SK-N-SH (cell line): ENCODE measurements at regions not wholly inside any gene's neighbourhood (a gene's known extent, or its start where the extent isn't known, plus 50 kb on each side); places are given as distances from the start of the nearest gene placed in this dataset.

Experiments used
- CTCF ChIA-PET: fragments of 300-600, 350-600 bp; formaldehyde crosslinking; extraction: SDS; loops from one replicate; lab custom pipeline; 2021; lab: Yijun Ruan, JAX
- POLR2A ChIA-PET: fragments of 350-600 bp; sonication (Branson Sonifier 250); formaldehyde crosslinking; extraction: SDS; loops from one replicate; lab custom pipeline; 2020; ENCODE audit warnings: antibody characterized with exemption, inconsistent platforms; lab: Yijun Ruan, JAX
- DNase-seq: peaks from one replicate; pipeline ENCODE4 v3.0.0; 2012
- H2AFZ ChIP-seq: fragments of 200-600 bp; sonication (generic); 2 replicates; pipeline ENCODE4 v1.8.1; 2016; ENCODE audit warnings: antibody characterized with exemption, mild to moderate bottlenecking, low read depth
- H3F3A ChIP-seq: fragments of 200-600 bp; sonication (generic); replicated peaks from 2 replicates; pipeline ENCODE3; 2016; ENCODE audit warnings: antibody characterized with exemption, mild to moderate bottlenecking; ENCODE audit not compliant: insufficient read depth
- H3K27ac ChIP-seq, 2 experiments: fragments of 200-500 bp in 1 of 2; fragments of 200-600 bp in 1 of 2; sonication (Bioruptor generic) in 1 of 2; sonication (generic), shearing (Covaris generic) in 1 of 2; 2 replicates each; pipeline versions ENCODE4 v1.5.1 to v1.6.1; 2014 to 2016; ENCODE audit warnings: low read depth in 2 of 2, inconsistent platforms in 1 of 2, low read length in 1 of 2, mild to moderate bottlenecking in 1 of 2, mixed read lengths in 1 of 2
- H3K27me3 ChIP-seq: fragments of 200-600 bp; sonication (generic), shearing (Covaris generic); 2 replicates; pipeline ENCODE4 v1.6.1; 2016; ENCODE audit warnings: mixed run types; ENCODE audit not compliant: insufficient read depth
- H3K36me3 ChIP-seq, 2 experiments: fragments of 200-500 bp in 1 of 2; fragments of 200-600 bp in 1 of 2; sonication (Bioruptor generic) in 1 of 2; sonication (generic) in 1 of 2; replicated peaks in 1 of 2; 2 replicates each; pipeline versions ENCODE3 to v1.5.1; 2014 to 2016; ENCODE audit warnings: low read length in 1 of 2, mild to moderate bottlenecking in 1 of 2; ENCODE audit not compliant: insufficient read depth in 2 of 2, control insufficient read depth in 1 of 2
- H3K4me1 ChIP-seq, 2 experiments: fragments of 200-500 bp in 1 of 2; fragments of 200-600 bp in 1 of 2; sonication (Bioruptor generic) in 1 of 2; sonication (generic), shearing (Covaris generic) in 1 of 2; 2 replicates each; pipeline versions ENCODE4 v1.5.1 to v1.6.1; 2014 to 2016; ENCODE audit warnings: low read depth in 1 of 2, low read length in 1 of 2, mixed run types in 1 of 2; ENCODE audit not compliant: insufficient read depth in 2 of 2, control insufficient read depth in 1 of 2
- H3K4me2 ChIP-seq: fragments of 200-600 bp; sonication (generic), shearing (Covaris generic); 2 replicates; pipeline ENCODE4 v1.6.1; 2017; ENCODE audit warnings: mixed run types
- H3K4me3 ChIP-seq, 2 experiments: fragments of 200-500 bp in 1 of 2; fragments of 200-600 bp in 1 of 2; sonication (Bioruptor generic) in 1 of 2; sonication (generic), shearing (Covaris generic) in 1 of 2; 2 replicates each; pipeline versions ENCODE4 v1.5.1 to v1.8.1; 2014 to 2016; ENCODE audit warnings: low read depth in 2 of 2, inconsistent platforms in 1 of 2, low read length in 1 of 2, mild to moderate bottlenecking in 1 of 2, mixed read lengths in 1 of 2, moderate library complexity in 1 of 2
- H3K79me2 ChIP-seq: fragments of 200-600 bp; sonication (generic); 2 replicates; pipeline ENCODE4 v1.8.1; 2017; ENCODE audit warnings: mild to moderate bottlenecking; ENCODE audit not compliant: insufficient read depth
- H3K9ac ChIP-seq: fragments of 200-600 bp; sonication (generic); 2 replicates; pipeline ENCODE4 v1.6.1; 2017; ENCODE audit warnings: mixed run types
- H3K9me2 ChIP-seq: fragments of 200-600 bp; sonication (generic); 2 replicates; pipeline ENCODE4 v1.6.1; 2017; ENCODE audit warnings: mixed run types
- H3K9me3 ChIP-seq: fragments of 200-600 bp; sonication (generic); 2 replicates; pipeline ENCODE4 v1.6.1; 2017; ENCODE audit warnings: mixed run types, mild to moderate bottlenecking, moderate library complexity
- H4K20me1 ChIP-seq: fragments of 200-600 bp; sonication (generic); 2 replicates; pipeline ENCODE4 v1.6.1; 2017; ENCODE audit warnings: mild to moderate bottlenecking, mixed run types; ENCODE audit not compliant: insufficient read depth
- CHD2 ChIP-seq: fragments of 150-350 bp; IDR thresholded peaks from 2 replicates; pipeline ENCODE4 v1.6.1; 2018; ENCODE audit warnings: low read length; ENCODE audit not compliant: partially characterized antibody
- EP300 ChIP-seq, 2 experiments: IDR thresholded peaks; 2 replicates each; pipeline versions ENCODE4 v1.4.0 to v1.6.1; 2012; ENCODE audit warnings: borderline replicate concordance in 1 of 2, low read depth in 1 of 2, low read length in 1 of 2
- EZH2phosphoT487 ChIP-seq: fragments of 200-600 bp; sonication (generic); IDR thresholded peaks from 2 replicates; pipeline ENCODE4 v1.6.1; 2017; ENCODE audit warnings: low read depth, mixed run types, mild to moderate bottlenecking, antibody characterized with exemption, moderate library complexity, borderline replicate concordance
- FOXJ3 ChIP-seq: sonication (generic); formaldehyde crosslinking; IDR thresholded peaks from 2 replicates; pipeline ENCODE4 v1.5.1; 2020; ENCODE audit warnings: mild to moderate bottlenecking, missing genetic modification reagents
- FOXM1 ChIP-seq: IDR thresholded peaks from 2 replicates; pipeline ENCODE4 v1.4.0; 2012; ENCODE audit warnings: low read depth, mild to moderate bottlenecking
- GABPA ChIP-seq: IDR thresholded peaks from 2 replicates; pipeline ENCODE4 v1.4.0; 2012; ENCODE audit warnings: low read depth, mild to moderate bottlenecking
- IRF3 ChIP-seq: fragments of 150-350 bp; IDR thresholded peaks from 2 replicates; pipeline ENCODE4 v1.6.1; 2016; ENCODE audit warnings: mild to moderate bottlenecking, low read depth, low read length
- MAX ChIP-seq: IDR thresholded peaks from 2 replicates; pipeline ENCODE4 v1.4.0; 2012; ENCODE audit warnings: low read depth
- MEF2A ChIP-seq: IDR thresholded peaks from 2 replicates; pipeline ENCODE4 v1.4.0; 2012; ENCODE audit warnings: low read depth, borderline replicate concordance
- MXI1 ChIP-seq: IDR thresholded peaks from 2 replicates; pipeline ENCODE4 v1.6.1; 2012; ENCODE audit warnings: mild to moderate bottlenecking, low read depth, low read length, improper control_type of control experiment
- NRF1 ChIP-seq: IDR thresholded peaks from 2 replicates; pipeline ENCODE4 v1.6.1; 2012; ENCODE audit warnings: low read depth, mild to moderate bottlenecking, low read length
- RAD21 ChIP-seq: IDR thresholded peaks from 2 replicates; pipeline ENCODE4 v1.6.1; 2012; ENCODE audit warnings: mild to moderate bottlenecking, low read length
- RCOR1 ChIP-seq: fragments of 150-350 bp; IDR thresholded peaks from 2 replicates; pipeline ENCODE4 v1.6.1; 2017; ENCODE audit warnings: antibody characterized with exemption, low read length
- SIN3A ChIP-seq: IDR thresholded peaks from 2 replicates; pipeline ENCODE4 v1.6.1; 2012; ENCODE audit warnings: low read depth, mild to moderate bottlenecking, low read length, moderate library complexity, borderline replicate concordance
- SMC3 ChIP-seq: IDR thresholded peaks from 2 replicates; pipeline ENCODE4 v1.6.1; 2012; ENCODE audit warnings: low read depth, low read length, improper control_type of control experiment
- TAF1 ChIP-seq: IDR thresholded peaks from 2 replicates; pipeline ENCODE4 v1.6.1; 2012; ENCODE audit warnings: low read depth, mild to moderate bottlenecking, low read length, moderate library complexity, borderline replicate concordance
- TEAD4 ChIP-seq: IDR thresholded peaks from 2 replicates; pipeline ENCODE4 v1.4.0; 2012; ENCODE audit warnings: mild to moderate bottlenecking, borderline replicate concordance; ENCODE audit not compliant: insufficient read depth
- WGBS: methylation state at CpG from one replicate; pipeline ENCODE4 v1.1.6; 2017; ENCODE audit warnings: low lambda C conversion rate; 5-methylcytosine and 5-hydroxymethylcytosine counted together

- Histone ChIP-seq H3K4me1 (no peaks in the 10 kb centered on the region), H3K79me2 (no peaks in the 10 kb centered on the region), H2AFZ (no peak overlapping the region), H3K27me3 (no peaks in the 10 kb centered on the region), H3K9me2 (no peaks in the 10 kb centered on the region), H3K4me2 (no peak overlapping the region), H3K9me3 (no peaks in the 10 kb centered on the region)
- POLR2A ChIA-PET, result no interaction called here
- TF ChIP-seq CHD2 (no peak), MXI1 (no peak), MAX (no peak), MEF2A (no peak), NRF1 (no peak), RAD21 (no peak), EP300 (IDR thresholded peaks at IDR 0.05; ENCODE audit: borderline replicate concordance in 1 of 2, low read depth in 1 of 2, low read length in 1 of 2) (no peak), IRF3 (no peak), EZH2phosphoT487 (no peak), FOXM1 (no peak), SMC3 (no peak)
- TF ChIP-seq, all 33 proteins: peak for 0
- H3F3A ChIP-seq, result no peaks in the 10 kb centered on the region
- H3K27ac ChIP-seq, result no peak overlapping the region
- WGBS, result 37% methylated on average over 8 of the region's 8 CpGs
- H4K20me1 ChIP-seq, result no peaks in the 10 kb centered on the region
- no peak overlapping the region for H3K4me3 ChIP-seq
- CTCF ChIA-PET, result no interaction called here
- H3K9ac ChIP-seq, result no peak overlapping the region
- no peaks in the 10 kb centered on the region for H3K36me3 ChIP-seq
- no peak for DNase-seq
Observed at GRCh38 chr5:122219436-122220166, 90.3 kb downstream of the ZNF474 start.

- CTCF ChIA-PET, result no interaction called here
Observed at GRCh38 chr5:122220511-122220910, 91.2 kb downstream of the ZNF474 start.

More at GRCh38 chr5:122220511-122220910, 91.2 kb downstream of the ZNF474 start:
- Histone ChIP-seq H3K9me3 (no peaks in the 10 kb centered on the region), H3K4me2 (no peak overlapping the region), H3K9me2 (no peaks in the 10 kb centered on the region), H4K20me1 (no peaks in the 10 kb centered on the region), H3K27ac (no peak overlapping the region), H3K27me3 (no peaks in the 10 kb centered on the region), H3K4me3 (no peak overlapping the region), H3K9ac (no peak overlapping the region), H3K36me3 (no peaks in the 10 kb centered on the region), H2AFZ (no peak overlapping the region), H3K4me1 (no peaks in the 10 kb centered on the region), H3K79me2 (no peaks in the 10 kb centered on the region), H3F3A (no peaks in the 10 kb centered on the region)
- no peak for DNase-seq
- TF ChIP-seq RCOR1 (no peak), GABPA (no peak), TAF1 (no peak), MXI1 (no peak), FOXJ3 (CRISPR knock-in tag) (no peak), TEAD4 (no peak), FOXM1 (no peak), SIN3A (no peak)
- 47% methylated on average over 5 of the region's 5 CpGs for WGBS
- POLR2A ChIA-PET, result no interaction called here
